GM12864 (cell line): ENCODE measurements at regions not wholly inside any gene's neighbourhood (a gene's known extent, or its start where the extent isn't known, plus 50 kb on each side); places are given as distances from the start of the nearest gene placed in this dataset.

ENCODE experiments used
- DNase-seq: peaks from one replicate; pipeline ENCODE4 v3.0.0-alpha.2; 2011; ENCODE audit warnings: low read depth
- H3K4me3 ChIP-seq: 2 replicates; pipeline ENCODE4 v1.5.1; 2011; ENCODE audit warnings: mild to moderate bottlenecking, low read depth, low read length, control low read depth
- TF ChIP-seq, protein P1 (sequence below): IDR thresholded peaks from 2 replicates; pipeline ENCODE4 v1.5.1; 2011; ENCODE audit warnings: low read depth, mild to moderate bottlenecking, moderate library complexity, low read length, control low read depth, inconsistent platforms; ENCODE audit errors: missing control alignments

DNA sequence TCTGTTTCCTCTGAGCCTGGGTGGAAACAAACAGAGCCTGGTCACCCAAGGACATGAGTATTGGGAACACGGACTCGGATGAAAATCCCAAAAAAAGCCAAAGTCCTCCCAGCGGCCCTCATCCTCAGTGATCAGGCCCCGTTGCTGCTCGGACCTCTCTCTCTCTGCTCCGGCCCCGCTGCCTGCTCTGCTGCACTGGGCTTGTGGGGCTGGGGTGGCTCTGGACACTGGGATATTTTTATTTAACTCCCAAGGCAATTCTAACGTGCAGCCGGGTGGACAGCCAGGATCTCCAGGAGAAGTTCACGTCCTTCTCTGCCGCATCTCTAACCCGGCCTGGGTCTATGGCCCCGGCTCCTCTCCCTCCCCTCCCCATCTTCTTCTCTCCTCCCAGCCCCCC, 280.9 kb upstream of the TNRC6C start:
- no peak for DNase-seq
- TF ChIP-seq, protein P1, sequence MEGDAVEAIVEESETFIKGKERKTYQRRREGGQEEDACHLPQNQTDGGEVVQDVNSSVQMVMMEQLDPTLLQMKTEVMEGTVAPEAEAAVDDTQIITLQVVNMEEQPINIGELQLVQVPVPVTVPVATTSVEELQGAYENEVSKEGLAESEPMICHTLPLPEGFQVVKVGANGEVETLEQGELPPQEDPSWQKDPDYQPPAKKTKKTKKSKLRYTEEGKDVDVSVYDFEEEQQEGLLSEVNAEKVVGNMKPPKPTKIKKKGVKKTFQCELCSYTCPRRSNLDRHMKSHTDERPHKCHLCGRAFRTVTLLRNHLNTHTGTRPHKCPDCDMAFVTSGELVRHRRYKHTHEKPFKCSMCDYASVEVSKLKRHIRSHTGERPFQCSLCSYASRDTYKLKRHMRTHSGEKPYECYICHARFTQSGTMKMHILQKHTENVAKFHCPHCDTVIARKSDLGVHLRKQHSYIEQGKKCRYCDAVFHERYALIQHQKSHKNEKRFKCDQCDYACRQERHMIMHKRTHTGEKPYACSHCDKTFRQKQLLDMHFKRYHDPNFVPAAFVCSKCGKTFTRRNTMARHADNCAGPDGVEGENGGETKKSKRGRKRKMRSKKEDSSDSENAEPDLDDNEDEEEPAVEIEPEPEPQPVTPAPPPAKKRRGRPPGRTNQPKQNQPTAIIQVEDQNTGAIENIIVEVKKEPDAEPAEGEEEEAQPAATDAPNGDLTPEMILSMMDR, result no peak
- no peak overlapping the region for H3K4me3 ChIP-seq

DNA sequence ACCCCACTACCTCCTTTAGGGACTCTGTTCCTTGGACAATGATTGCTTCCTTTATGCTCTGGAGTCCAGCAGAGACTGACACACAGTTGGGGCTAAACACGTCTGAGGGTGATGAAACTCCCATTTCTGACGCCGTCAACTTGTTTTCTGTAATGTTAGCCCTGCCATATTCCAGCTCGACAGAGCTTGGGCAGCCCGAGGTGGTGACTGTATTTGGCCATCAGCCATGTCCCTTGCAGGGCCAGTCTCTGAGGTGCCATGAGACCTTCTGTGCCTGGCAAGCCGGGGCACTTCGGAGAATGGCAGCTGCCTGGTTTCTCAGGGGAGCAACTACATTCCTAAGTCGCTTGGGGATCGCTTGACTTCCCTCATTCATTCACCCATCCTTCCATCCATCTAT, 278.9 kb upstream of the TNRC6C start:
- no peak for DNase-seq
- TF ChIP-seq, protein P1, result no peak
- H3K4me3 ChIP-seq, result no peak overlapping the region

DNA sequence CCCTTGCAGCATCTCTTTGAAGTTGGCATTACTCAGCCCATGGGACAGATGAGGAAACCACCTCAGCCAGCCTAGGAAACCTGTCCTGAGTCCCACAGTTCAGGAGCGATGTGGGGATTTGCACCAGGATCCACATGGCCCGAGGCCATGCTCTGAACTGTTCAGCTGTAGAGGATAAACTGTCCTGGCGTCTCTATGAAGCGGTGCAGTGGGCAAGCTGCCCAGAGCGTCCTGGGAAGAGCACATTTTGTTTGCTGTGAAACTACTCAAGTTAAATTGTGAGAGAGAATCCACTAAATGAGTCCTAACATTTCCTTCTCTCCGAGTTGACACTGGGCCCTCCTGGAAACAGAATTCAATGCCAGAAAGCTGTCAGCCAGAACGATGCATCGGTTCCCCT, 276.6 kb upstream of the TNRC6C start:
- TF ChIP-seq, protein P1, result no peak
- DNase-seq, result no peak
- H3K4me3 ChIP-seq, result no peak overlapping the region

DNA sequence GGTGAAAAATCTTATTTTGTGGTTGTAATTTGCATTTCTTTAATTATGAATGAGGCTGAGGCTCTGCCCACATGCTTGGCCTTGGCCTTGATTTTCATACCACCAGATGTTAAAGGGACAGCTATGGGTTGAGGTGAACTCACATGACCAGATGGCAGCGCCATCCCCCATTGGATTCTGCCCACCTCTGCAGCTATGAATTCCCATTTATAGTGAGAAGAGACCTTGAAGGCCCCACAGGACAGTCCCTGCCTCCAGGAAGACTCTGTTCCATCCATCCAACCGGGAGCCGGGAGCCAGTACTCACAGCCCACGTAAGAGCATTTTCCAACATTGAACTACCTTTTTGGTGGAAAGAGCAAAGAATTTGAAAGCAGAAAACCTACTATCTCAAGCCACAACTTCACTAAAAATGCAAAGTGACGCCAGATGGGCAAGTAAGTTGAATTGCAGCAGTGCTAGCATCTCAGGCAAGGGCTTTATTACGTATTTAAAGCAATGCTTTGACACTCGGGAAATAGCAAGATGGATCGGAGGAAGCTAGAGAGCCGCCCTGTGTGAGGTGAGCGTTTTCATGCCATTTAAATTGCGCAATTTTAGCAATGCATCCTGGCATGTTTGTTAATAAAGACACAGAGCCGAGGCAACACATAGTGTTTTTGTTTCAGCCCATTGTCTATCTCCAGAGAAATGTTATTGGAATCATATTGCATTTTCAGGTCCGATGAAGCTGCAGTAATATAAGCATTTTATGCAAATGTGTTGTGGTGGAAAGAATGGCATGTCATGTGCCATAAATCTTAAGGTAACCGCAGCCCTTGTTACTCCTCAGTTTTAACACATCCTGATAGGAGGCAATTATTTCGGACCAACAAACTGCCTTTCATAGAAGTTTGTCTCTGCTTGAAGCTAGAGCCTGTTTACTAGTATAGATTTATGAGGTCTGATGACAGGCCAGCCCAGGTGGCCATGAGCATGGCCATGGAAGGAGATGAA, 273.4 kb upstream of the TNRC6C start:
- TF ChIP-seq, protein P1, result no peak
- DNase-seq, result no peak
- no peak overlapping the region for H3K4me3 ChIP-seq

DNA sequence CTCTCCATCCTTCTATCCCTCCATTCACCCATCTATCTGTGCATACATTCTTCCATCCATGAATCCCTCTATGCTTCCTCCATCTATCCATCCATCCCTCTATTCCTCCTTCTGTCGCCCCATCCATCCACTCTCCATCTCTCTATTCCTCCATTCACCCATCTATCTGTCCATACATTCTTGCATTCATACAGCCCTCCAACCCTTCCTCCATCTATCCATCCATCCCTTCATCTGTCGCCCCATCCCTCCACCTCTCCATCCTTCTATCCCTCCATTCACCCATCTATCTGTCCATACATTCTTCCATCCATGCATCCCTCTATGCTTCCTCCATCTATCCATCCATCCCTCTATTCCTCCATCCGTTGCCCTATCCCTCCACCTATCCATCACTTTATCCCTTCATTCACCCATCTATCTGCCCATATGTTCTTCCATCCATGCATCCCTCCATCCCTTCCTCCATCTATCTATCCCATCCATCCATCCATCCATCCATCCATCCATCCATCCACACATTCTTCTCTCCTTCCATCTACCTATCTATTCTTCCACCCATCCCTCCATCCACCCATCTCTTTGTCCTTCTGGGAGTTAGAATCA, 272.5 kb upstream of the TNRC6C start:
- no peak for DNase-seq
- no peak overlapping the region for H3K4me3 ChIP-seq
- TF ChIP-seq, protein P1, result no peak

DNA sequence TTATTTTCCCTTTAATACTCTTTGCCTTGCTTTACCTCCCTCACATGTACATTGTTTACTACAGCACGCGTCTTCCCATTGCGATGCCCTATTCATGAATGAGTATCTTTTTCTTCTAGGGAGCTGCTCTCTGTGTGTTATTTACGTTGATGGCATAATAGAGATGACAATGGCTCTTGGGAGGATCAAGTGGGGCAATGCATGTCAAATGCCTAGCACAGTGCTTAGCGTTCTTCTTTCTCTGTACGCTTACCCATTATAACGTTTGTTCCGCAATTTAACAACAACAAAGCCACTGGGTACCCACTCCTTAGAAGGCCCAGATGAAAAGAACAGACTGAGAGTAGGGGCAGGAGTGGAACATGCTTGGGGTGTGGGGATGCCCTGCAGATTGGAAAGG, 271.6 kb upstream of the TNRC6C start:
- TF ChIP-seq, protein P1, result no peak
- DNase-seq, result no peak
- H3K4me3 ChIP-seq, result no peak overlapping the region
